Natural killer cell (primary cell): ENCODE measurements at regions not wholly inside any gene's neighbourhood (a gene's known extent, or its start where the extent isn't known, plus 50 kb on each side); places are given as distances from the start of the nearest gene placed in this dataset.

Source experiments
- ATAC-seq, 3 donors: fragments of 150-1000 bp in 2 of 3; fragments of 200-7000 bp in 1 of 3; cut with Tn5 transposase; 1 replicate in 1 of 3; 2 replicates in 2 of 3; pipeline ENCODE4 v1.10.0; 2021; ENCODE audit warnings: mild to moderate bottlenecking in 2 of 3, moderate library complexity in 2 of 3
- DNase-seq, 2 donors: peaks; one replicate each; pipeline versions ENCODE4 v3.0.0 to v3.0.0-alpha.2; 2013 to 2021; ENCODE audit warnings: mixed read lengths in 1 of 2
- H3K27ac ChIP-seq: one replicate; pipeline ENCODE4 v1.5.1; 2013; ENCODE audit warnings: mild to moderate bottlenecking, low read length
- H3K27me3 ChIP-seq: one replicate; pipeline ENCODE4 v1.6.1; 2013; ENCODE audit warnings: low read length; ENCODE audit not compliant: control insufficient read depth, insufficient read depth
- H3K36me3 ChIP-seq: one replicate; pipeline ENCODE4 v1.6.1; 2013; ENCODE audit warnings: low read length; ENCODE audit not compliant: control insufficient read depth, insufficient read depth
- H3K4me1 ChIP-seq: one replicate; pipeline ENCODE4 v1.6.1; 2013; ENCODE audit warnings: low read length; ENCODE audit not compliant: control insufficient read depth, insufficient read depth
- H3K4me3 ChIP-seq: one replicate; pipeline ENCODE4 v1.5.1; 2013; ENCODE audit warnings: low read length
- H3K9me3 ChIP-seq: one replicate; pipeline ENCODE4 v1.6.1; 2013; ENCODE audit warnings: low read length; ENCODE audit not compliant: control insufficient read depth, insufficient read depth
- H3K27ac Mint-ChIP-seq, 2 donors: one replicate each; pipeline ENCODE4 v1.8.0; 2022; ENCODE audit warnings: mild to moderate bottlenecking in 2 of 2, mixed read lengths in 2 of 2, moderate library complexity in 1 of 2
- H3K27me3 Mint-ChIP-seq, 2 donors: one replicate each; pipeline ENCODE4 v1.8.0; 2022; ENCODE audit warnings: low read depth in 2 of 2, mixed read lengths in 2 of 2
- H3K36me3 Mint-ChIP-seq: one replicate; pipeline ENCODE4 v1.8.0; 2022; ENCODE audit warnings: mixed read lengths
- H3K4me1 Mint-ChIP-seq, 2 donors: one replicate each; pipeline ENCODE4 v1.8.0; 2022; ENCODE audit warnings: mixed read lengths in 2 of 2
- H3K4me3 Mint-ChIP-seq: one replicate; pipeline ENCODE4 v1.8.0; 2022; ENCODE audit warnings: mild to moderate bottlenecking, moderate library complexity, mixed read lengths
- H3K9me3 Mint-ChIP-seq, 2 donors: one replicate each; pipeline ENCODE4 v1.8.0; 2022; ENCODE audit warnings: mixed read lengths in 2 of 2
- CTCF ChIP-seq: fragments of 200-600 bp; IDR thresholded peaks from one replicate; pipeline ENCODE4 v1.8.0; 2022; ENCODE audit warnings: antibody characterized with exemption
- WGBS: methylation state at CpG from one replicate; pipeline ENCODE4 v1.1.7; 2013; ENCODE audit warnings: missing lambda C conversion rate; ENCODE audit not compliant: insufficient coverage; 5-methylcytosine and 5-hydroxymethylcytosine counted together
- intact Hi-C: fragments of 100-400 bp; cut with micrococcal nuclease; formaldehyde crosslinking; loops from one replicate; pipeline ENCODE4 v1.14.2; 2022

GRCh38 chr11:130553306-130553705 is 104.9 kb downstream of the ADAMTS15 start:
- Histone ChIP-seq H3K27me3 (no peaks in the 10 kb centered on the region), H3K4me3 (no peak overlapping the region), H3K9me3 (no peaks in the 10 kb centered on the region), H3K4me1 (no peaks in the 10 kb centered on the region), H3K27ac (no peak overlapping the region), H3K36me3 (no peaks in the 10 kb centered on the region)
- Mint-ChIP-seq H3K36me3 (no peaks in the 10 kb centered on the region), H3K4me1 (no peaks in the 10 kb centered on the region), H3K4me3 (no peak overlapping the region), H3K27me3 (no peaks in the 10 kb centered on the region), H3K27ac (no peak overlapping the region), H3K9me3 (no peaks in the 10 kb centered on the region)
- no peak for ATAC-seq
- intact Hi-C loops, result no loop called here
- no CpG with 5 or more reads among the region's 1 CpG for WGBS
- no peak for DNase-seq
- TF ChIP-seq CTCF, result no peak

- no peaks in the 10 kb centered on the region for H3K9me3 Mint-ChIP-seq
- intact Hi-C loops, result no loop called here
- Histone ChIP-seq H3K27ac (no peak overlapping the region), H3K4me3 (no peak overlapping the region), H3K27me3 (no peaks in the 10 kb centered on the region), H3K4me1 (no peaks in the 10 kb centered on the region), H3K36me3 (no peaks in the 10 kb centered on the region), H3K9me3 (no peaks in the 10 kb centered on the region)
- no peaks in the 10 kb centered on the region for H3K4me1 Mint-ChIP-seq
- no peak for DNase-seq
- H3K36me3 Mint-ChIP-seq, result no peaks in the 10 kb centered on the region
- TF ChIP-seq CTCF, result no peak
- WGBS, result 88% methylated on average over 8 of the region's 8 CpGs
- ATAC-seq, result no peak
- H3K4me3 Mint-ChIP-seq, result no peak overlapping the region
- no peak overlapping the region for H3K27ac Mint-ChIP-seq
- no peaks in the 10 kb centered on the region for H3K27me3 Mint-ChIP-seq
Measured at GRCh38 chr11:130554241-130555055, 106.0 kb downstream of the ADAMTS15 start.

- ATAC-seq (no peak), DNase-seq (no peak)
- H3K27me3 ChIP-seq, result no peaks in the 10 kb centered on the region
- intact Hi-C loops, result no loop called here
- WGBS, result 93% methylated on average over 6 of the region's 6 CpGs
- no peak overlapping the region for H3K27ac Mint-ChIP-seq
- no peak for TF ChIP-seq CTCF
- H3K36me3 Mint-ChIP-seq, result no peaks in the 10 kb centered on the region
- no peaks in the 10 kb centered on the region for H3K36me3 ChIP-seq
- no peaks in the 10 kb centered on the region for H3K27me3 Mint-ChIP-seq
- H3K4me1 ChIP-seq, result no peaks in the 10 kb centered on the region
- no peaks in the 10 kb centered on the region for H3K4me1 Mint-ChIP-seq
- H3K9me3 ChIP-seq, result no peaks in the 10 kb centered on the region
- H3K27ac ChIP-seq, result no peak overlapping the region
- H3K4me3 Mint-ChIP-seq, result no peak overlapping the region
- H3K9me3 Mint-ChIP-seq, result no peaks in the 10 kb centered on the region
- H3K4me3 ChIP-seq, result no peak overlapping the region
Measured at GRCh38 chr11:130555251-130555841, 106.9 kb downstream of the ADAMTS15 start.
